ENCODE measurements at regions not wholly inside any gene's neighbourhood (a gene's known extent, or its start where the extent isn't known, plus 50 kb on each side); places are given as distances from the start of the nearest gene placed in this dataset.
"Not testable (repeated sequence)": the region's sequence is repeated elsewhere in the genome, so short reads cannot be mapped to it uniquely, and the experiment has no call there.

- not testable (repeated sequence) for H3K4me3 Mint-ChIP-seq; H3K27me3 Mint-ChIP-seq (ENCODE audit: low read depth); H3K9me3 Mint-ChIP-seq; H3K4me1 Mint-ChIP-seq (ENCODE audit: low read depth); H3K36me3 Mint-ChIP-seq (ENCODE audit: low read depth); H3K27ac Mint-ChIP-seq; DNase-seq (ENCODE audit: low spot score)
Observed at GRCh38 chr4:133267506-133267905, 118.4 kb downstream of the PCDH10 start.

GRCh38 chr4:133266966-133267365 lies 117.9 kb downstream of the PCDH10 start:
- H3K27me3 Mint-ChIP-seq (ENCODE audit: low read depth); H3K36me3 Mint-ChIP-seq (ENCODE audit: low read depth); H3K9me3 Mint-ChIP-seq; DNase-seq (ENCODE audit: low spot score); H3K27ac Mint-ChIP-seq; H3K4me3 Mint-ChIP-seq; H3K4me1 Mint-ChIP-seq (ENCODE audit: low read depth): not testable (repeated sequence)

- H3K4me3 Mint-ChIP-seq; DNase-seq (ENCODE audit: low spot score); H3K27me3 Mint-ChIP-seq (ENCODE audit: low read depth); H3K36me3 Mint-ChIP-seq (ENCODE audit: low read depth); H3K4me1 Mint-ChIP-seq (ENCODE audit: low read depth); H3K27ac Mint-ChIP-seq; H3K9me3 Mint-ChIP-seq: not testable (repeated sequence)
Observed at GRCh38 chr4:133264251-133264650, 115.2 kb downstream of the PCDH10 start.

- Mint-ChIP-seq H3K9me3 (no peaks in the 10 kb centered on the region), H3K27ac (no peak overlapping the region), H3K36me3 (ENCODE audit: low read depth) (no peaks in the 10 kb centered on the region), H3K4me1 (ENCODE audit: low read depth) (no peaks in the 10 kb centered on the region), H3K4me3 (no peak overlapping the region), H3K27me3 (ENCODE audit: low read depth) (no peaks in the 10 kb centered on the region)
- DNase-seq (ENCODE audit: low spot score), result no peak
Observed at GRCh38 chr4:133263104-133263503, 114.0 kb downstream of the PCDH10 start.

- Mint-ChIP-seq H3K9me3 (no peaks in the 10 kb centered on the region), H3K27me3 (ENCODE audit: low read depth) (no peaks in the 10 kb centered on the region), H3K4me3 (no peak overlapping the region), H3K27ac (no peak overlapping the region), H3K4me1 (ENCODE audit: low read depth) (no peaks in the 10 kb centered on the region), H3K36me3 (ENCODE audit: low read depth) (no peaks in the 10 kb centered on the region)
- no peak for DNase-seq (ENCODE audit: low spot score)
Observed at GRCh38 chr4:133247861-133248260, 98.8 kb downstream of the PCDH10 start.

GRCh38 chr4:133245226-133245625 lies 96.1 kb downstream of the PCDH10 start:
- Mint-ChIP-seq H3K27me3 (ENCODE audit: low read depth) (no peaks in the 10 kb centered on the region), H3K36me3 (ENCODE audit: low read depth) (no peaks in the 10 kb centered on the region), H3K27ac (no peak overlapping the region), H3K4me3 (no peak overlapping the region), H3K9me3 (no peaks in the 10 kb centered on the region), H3K4me1 (ENCODE audit: low read depth) (no peaks in the 10 kb centered on the region)
- no peak for DNase-seq (ENCODE audit: low spot score)
